Fibroblast of pulmonary artery (primary cell): ENCODE measurements at regions not wholly inside any gene's neighbourhood (a gene's known extent, or its start where the extent isn't known, plus 50 kb on each side); places are given as distances from the start of the nearest gene placed in this dataset.

Experiments
- DNase-seq: peaks from one replicate; pipeline ENCODE4 v3.0.0-alpha.2; 2010; ENCODE audit warnings: low read depth
- H3K4me3 ChIP-seq: replicated peaks from 2 replicates; pipeline ENCODE4 v1.5.1; 2011; ENCODE audit warnings: low read depth, mild to moderate bottlenecking, control low read depth, low read length, moderate library complexity
- TF ChIP-seq, protein P1 (sequence below): IDR thresholded peaks from 2 replicates; pipeline ENCODE4 v1.5.1; 2011; ENCODE audit warnings: mild to moderate bottlenecking, control low read depth, low read length, inconsistent platforms; ENCODE audit errors: missing control alignments

DNA sequence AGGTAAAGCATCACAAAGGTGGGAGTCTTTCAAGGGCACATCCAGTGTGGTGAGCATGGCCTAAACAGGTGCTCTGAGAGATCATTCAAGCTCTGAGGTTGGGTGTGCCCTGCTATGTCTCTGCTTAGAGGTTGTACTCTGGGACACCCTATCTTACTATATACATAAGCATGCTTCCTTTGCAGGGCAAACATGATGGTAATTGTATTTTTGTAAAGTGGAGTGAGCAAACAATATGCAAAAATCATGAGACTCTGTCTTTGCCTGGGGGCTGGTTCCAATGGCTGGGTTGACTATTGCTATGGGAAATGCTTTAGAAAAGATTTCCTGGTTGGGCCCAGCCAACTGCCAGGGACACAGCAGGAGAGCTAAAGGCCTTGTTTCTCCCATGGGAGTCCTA, 315.1 kb upstream of the TLE3 start:
- TF ChIP-seq, protein P1, sequence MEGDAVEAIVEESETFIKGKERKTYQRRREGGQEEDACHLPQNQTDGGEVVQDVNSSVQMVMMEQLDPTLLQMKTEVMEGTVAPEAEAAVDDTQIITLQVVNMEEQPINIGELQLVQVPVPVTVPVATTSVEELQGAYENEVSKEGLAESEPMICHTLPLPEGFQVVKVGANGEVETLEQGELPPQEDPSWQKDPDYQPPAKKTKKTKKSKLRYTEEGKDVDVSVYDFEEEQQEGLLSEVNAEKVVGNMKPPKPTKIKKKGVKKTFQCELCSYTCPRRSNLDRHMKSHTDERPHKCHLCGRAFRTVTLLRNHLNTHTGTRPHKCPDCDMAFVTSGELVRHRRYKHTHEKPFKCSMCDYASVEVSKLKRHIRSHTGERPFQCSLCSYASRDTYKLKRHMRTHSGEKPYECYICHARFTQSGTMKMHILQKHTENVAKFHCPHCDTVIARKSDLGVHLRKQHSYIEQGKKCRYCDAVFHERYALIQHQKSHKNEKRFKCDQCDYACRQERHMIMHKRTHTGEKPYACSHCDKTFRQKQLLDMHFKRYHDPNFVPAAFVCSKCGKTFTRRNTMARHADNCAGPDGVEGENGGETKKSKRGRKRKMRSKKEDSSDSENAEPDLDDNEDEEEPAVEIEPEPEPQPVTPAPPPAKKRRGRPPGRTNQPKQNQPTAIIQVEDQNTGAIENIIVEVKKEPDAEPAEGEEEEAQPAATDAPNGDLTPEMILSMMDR = no peak
- H3K4me3 ChIP-seq = no peak overlapping the region
- DNase-seq = no peak

DNA sequence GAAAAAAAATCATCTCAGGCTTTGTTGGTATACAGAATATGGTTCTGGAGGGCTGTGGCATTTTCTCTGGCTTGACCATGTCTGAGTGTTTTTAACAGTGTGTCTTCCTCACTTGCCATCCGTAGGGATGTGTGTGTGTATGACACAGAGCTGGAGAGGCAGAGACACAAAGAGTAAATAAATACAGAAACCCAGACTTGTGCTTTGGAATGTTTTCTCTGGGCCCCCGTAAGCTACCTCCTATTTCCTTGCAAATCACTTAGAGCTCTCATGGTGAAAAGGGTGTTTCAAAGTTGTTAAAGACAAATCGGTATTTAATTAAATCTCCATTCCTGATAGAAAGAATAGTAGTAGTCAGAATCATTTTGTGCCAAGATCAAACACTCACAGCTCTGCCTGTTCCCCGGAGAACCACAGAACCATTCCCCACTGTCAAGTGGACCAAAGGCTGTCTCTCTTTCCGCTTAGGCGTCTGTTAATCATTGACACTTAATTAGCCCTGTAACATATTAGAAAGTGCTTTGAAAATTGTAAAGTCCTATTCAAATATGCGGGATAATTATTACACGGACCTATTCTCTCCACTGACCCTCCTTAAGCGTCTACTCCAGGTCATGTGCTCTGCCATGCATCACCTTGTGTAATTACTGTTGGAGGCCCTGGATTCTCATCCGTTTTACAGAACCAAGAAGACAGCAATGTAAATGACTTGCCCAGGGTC, 313.6 kb upstream of the TLE3 start:
- no peak overlapping the region for H3K4me3 ChIP-seq
- no peak for DNase-seq
- TF ChIP-seq, protein P1 = no peak

DNA sequence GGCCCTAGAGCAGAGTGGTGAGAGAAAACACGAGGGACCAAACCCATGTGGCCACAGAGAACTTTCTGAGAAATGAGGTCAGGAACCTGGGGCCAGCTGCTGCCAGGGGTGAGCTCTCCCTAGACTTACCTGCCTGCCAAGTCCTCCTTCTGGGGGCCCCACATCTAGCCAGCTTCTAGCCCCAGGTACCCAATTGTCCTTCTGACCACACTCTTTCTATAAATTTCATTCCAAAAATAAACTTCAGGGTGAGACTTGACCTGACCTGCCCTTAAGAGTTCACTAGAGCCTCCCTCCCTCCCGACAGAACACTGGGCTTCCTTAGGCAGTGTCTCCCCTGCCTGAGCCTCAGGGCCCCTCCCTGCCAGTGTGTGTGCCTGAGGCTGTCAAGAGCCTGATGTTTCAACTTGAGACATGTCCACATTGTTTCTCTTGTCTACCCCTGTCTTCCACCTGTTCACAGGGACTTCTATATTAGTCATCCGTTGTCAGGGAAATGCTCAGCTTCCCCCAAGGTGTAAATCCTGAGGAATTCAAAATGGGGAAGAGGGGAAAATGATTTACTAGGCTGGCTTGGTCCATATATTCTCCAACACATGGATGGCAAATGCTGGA, 312.8 kb upstream of the TLE3 start:
- no peak overlapping the region for H3K4me3 ChIP-seq
- TF ChIP-seq, protein P1 = no peak
- no peak for DNase-seq

DNA sequence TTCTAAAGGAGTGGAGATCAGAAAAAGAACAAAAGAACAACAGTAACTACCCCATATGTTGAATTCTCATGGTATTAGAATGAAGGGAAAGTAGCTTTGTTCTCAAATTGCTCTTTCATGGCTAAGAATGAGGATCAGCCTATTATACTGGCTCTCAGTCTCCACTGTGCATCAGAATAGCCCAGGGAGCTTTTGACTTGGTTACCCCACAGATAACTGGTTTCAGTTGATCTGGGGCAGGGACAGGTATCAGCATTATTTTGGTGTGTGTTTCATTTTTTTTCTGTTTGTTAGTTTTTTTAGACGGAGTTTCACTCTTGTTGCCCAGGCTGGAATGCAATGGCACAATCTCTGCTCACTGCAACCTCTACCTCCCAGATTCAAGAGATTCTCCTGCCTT, 311.7 kb upstream of the TLE3 start:
- H3K4me3 ChIP-seq = no peak overlapping the region
- TF ChIP-seq, protein P1 = no peak
- no peak for DNase-seq

DNA sequence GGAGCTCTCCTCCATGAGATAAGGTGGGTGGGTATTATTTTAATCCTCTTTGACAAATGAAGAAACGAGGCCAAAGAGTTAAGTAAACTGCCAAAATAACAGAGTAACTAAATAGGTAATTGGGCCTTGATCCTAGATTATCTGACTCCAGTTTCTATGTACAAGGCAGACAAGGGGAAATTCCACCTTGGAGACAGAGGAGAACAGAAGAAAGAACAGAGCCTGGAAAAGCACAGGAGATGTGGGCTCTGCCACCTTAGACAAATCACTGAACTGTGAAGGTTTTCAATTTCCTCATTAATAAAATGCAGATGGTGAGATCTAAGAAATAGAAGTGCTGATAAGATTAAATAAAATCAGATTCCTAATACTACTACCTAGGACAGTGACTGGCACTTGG, 310.2 kb upstream of the TLE3 start:
- no peak overlapping the region for H3K4me3 ChIP-seq
- TF ChIP-seq, protein P1 = no peak
- DNase-seq = no peak

DNA sequence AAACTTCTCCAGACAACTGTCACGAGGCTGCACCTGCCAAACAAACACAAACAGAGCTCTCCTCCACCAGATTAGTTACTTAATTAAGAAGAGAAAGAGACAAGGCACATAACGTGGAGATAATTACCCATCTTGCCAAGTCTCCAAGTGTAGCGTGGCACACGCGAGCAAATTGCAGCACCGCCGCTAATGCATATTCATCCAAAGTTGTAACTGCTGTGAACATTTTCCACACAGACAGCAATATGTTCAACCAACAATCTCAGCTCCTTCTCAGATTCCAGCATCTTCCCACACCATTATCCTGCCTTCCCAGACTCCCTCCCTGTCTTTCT, 309.6 kb upstream of the TLE3 start:
- no peak for DNase-seq
- no peak overlapping the region for H3K4me3 ChIP-seq
- TF ChIP-seq, protein P1 = no peak
